ENCODE measurements at regions not wholly inside any gene's neighbourhood (a gene's known extent, or its start where the extent isn't known, plus 50 kb on each side); places are given as distances from the start of the nearest gene placed in this dataset.

DNA sequence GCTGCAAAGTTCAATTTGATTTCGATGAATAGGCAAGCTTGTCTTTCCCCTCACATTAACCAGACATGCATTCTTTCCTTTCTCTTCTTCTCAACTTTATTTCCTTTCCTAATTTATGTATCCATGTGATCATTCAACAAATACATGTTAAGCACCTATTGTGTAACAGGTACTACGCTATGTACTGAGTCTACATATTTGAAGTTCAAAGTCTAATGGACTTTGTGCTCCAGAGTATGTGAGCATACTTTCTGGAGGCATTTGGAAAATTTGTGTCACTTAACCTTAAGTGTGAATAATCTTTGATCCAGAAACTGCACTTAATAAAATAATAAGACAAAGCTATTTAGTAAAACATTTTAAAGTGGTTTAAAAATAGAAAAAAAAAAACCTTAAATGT is 675.3 kb upstream of the CT83 start:
- no peak overlapping the region for H3K4me2 ChIP-seq (ENCODE audit: insufficient read depth, insufficient read length, low read length)
- Mint-ChIP-seq H3K9me3 (no peaks in the 10 kb centered on the region), H3K4me1 (no peaks in the 10 kb centered on the region), H3K4me3 (no peak overlapping the region), H3K27ac (no peak overlapping the region), H3K27me3 (ENCODE audit: low read depth) (no peaks in the 10 kb centered on the region), H3K36me3 (ENCODE audit: insufficient read depth in 1 of 3, low read depth in 3 of 3) (no peaks in the 10 kb centered on the region)
- no peaks in the 10 kb centered on the region for H4K20me1 ChIP-seq (ENCODE audit: control insufficient read depth, insufficient read depth, insufficient read length)
- no peak overlapping the region for H4K91ac ChIP-seq (ENCODE audit: insufficient read length, low read depth, low read length)
- no peaks in the 10 kb centered on the region for H3K23me2 ChIP-seq (ENCODE audit: insufficient read length, low read depth, low read length, poor library complexity, severe bottlenecking)
- H3K4ac ChIP-seq (ENCODE audit: low read depth, low read length), result no peak overlapping the region
- H2BK5ac ChIP-seq (ENCODE audit: insufficient read length, low read length), result no peak overlapping the region
- H3K14ac ChIP-seq (ENCODE audit: insufficient read depth, low read length), result no peak overlapping the region
- H3K4me1 ChIP-seq (ENCODE audit: insufficient read depth, low read length), result no peaks in the 10 kb centered on the region
- H2AK5ac ChIP-seq (ENCODE audit: insufficient read length, low read length), result no peak overlapping the region
- no peak overlapping the region for H3K23ac ChIP-seq (ENCODE audit: insufficient read length, low read depth, low read length)
- H3K27me3 ChIP-seq (ENCODE audit: insufficient read depth, low read length), result no peaks in the 10 kb centered on the region
- H3K27ac ChIP-seq (ENCODE audit: insufficient read length, low read depth, low read length), result no peak overlapping the region
- no peak overlapping the region for H2BK20ac ChIP-seq (ENCODE audit: low read depth, low read length, poor library complexity, severe bottlenecking)
- no CpG with 5 or more reads among the region's 2 CpGs for WGBS (ENCODE audit: extremely low coverage, insufficient read length, low lambda C conversion rate)
- TF ChIP-seq, protein P1, sequence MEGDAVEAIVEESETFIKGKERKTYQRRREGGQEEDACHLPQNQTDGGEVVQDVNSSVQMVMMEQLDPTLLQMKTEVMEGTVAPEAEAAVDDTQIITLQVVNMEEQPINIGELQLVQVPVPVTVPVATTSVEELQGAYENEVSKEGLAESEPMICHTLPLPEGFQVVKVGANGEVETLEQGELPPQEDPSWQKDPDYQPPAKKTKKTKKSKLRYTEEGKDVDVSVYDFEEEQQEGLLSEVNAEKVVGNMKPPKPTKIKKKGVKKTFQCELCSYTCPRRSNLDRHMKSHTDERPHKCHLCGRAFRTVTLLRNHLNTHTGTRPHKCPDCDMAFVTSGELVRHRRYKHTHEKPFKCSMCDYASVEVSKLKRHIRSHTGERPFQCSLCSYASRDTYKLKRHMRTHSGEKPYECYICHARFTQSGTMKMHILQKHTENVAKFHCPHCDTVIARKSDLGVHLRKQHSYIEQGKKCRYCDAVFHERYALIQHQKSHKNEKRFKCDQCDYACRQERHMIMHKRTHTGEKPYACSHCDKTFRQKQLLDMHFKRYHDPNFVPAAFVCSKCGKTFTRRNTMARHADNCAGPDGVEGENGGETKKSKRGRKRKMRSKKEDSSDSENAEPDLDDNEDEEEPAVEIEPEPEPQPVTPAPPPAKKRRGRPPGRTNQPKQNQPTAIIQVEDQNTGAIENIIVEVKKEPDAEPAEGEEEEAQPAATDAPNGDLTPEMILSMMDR (conservative IDR thresholded peaks at IDR 0.05), result no peak
- no peaks in the 10 kb centered on the region for H3K79me1 ChIP-seq (ENCODE audit: insufficient read depth, low read depth, low read length, poor library complexity, severe bottlenecking)
- no peak overlapping the region for H2BK12ac ChIP-seq (ENCODE audit: insufficient read length, low read depth, low read length)
- no peak overlapping the region for H4K5ac ChIP-seq (ENCODE audit: insufficient read length, low read depth, low read length)
- H3K9me3 ChIP-seq (ENCODE audit: control insufficient read depth, low read depth, low read length), result no peaks in the 10 kb centered on the region
- no peak overlapping the region for H2BK15ac ChIP-seq (ENCODE audit: low read depth, low read length)
- no peak overlapping the region for H2BK120ac ChIP-seq (ENCODE audit: low read depth, low read length, poor library complexity, severe bottlenecking)
- no peak overlapping the region for H3K56ac ChIP-seq (ENCODE audit: insufficient read length, low read depth, low read length)
- H3T11ph ChIP-seq (ENCODE audit: low read length), result no peak overlapping the region
- no peak overlapping the region for H3K9ac ChIP-seq (ENCODE audit: extremely low read depth, insufficient read length, low read length)
- DNase-seq, result no peak
- no peak overlapping the region for H3K18ac ChIP-seq (ENCODE audit: insufficient read length, low read depth, low read length)
- no peak overlapping the region for H4K8ac ChIP-seq (replicated peaks; ENCODE audit: insufficient read length, low read depth, low read length)
- no peak overlapping the region for H2AFZ ChIP-seq (ENCODE audit: low read length)
- H3K79me2 ChIP-seq (ENCODE audit: insufficient read depth, low read length), result no peaks in the 10 kb centered on the region
